GM18858 (cell line): ENCODE measurements at regions not wholly inside any gene's neighbourhood (a gene's known extent, or its start where the extent isn't known, plus 50 kb on each side); places are given as distances from the start of the nearest gene placed in this dataset.
A peak's percentile ranks its signal among the peaks of the same experiment; 100 is the strongest.
"Not testable (repeated sequence)": the region's sequence is repeated elsewhere in the genome, so short reads cannot be mapped to it uniquely, and the experiment has no call there.

Source experiments
- ATAC-seq: cut with Tn5 transposase; IDR thresholded peaks from one replicate; pipeline ENCODE4 v1.9.1; 2021; ENCODE audit not compliant: unreplicated experiment

DNA sequence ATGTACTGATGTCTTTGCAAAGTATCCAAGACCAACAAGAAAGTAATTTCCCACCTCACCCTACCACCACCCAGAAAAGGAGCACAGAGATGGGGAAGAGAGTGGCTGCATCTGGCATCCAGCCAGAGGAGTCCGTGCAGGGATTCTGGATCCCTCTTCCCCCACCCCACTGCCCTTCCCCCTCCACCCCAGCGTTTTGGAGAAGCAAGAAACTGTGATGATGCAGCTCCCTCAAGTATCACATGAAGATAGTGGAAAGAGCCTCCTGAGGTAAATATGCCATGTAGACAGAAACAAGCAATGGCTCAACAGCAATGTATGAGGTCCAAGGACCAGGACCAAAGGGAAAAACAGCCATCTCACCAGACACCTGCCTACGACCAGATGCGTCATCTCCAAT is 153.8 kb downstream of the DEPDC1B start:
- no peak for ATAC-seq

DNA sequence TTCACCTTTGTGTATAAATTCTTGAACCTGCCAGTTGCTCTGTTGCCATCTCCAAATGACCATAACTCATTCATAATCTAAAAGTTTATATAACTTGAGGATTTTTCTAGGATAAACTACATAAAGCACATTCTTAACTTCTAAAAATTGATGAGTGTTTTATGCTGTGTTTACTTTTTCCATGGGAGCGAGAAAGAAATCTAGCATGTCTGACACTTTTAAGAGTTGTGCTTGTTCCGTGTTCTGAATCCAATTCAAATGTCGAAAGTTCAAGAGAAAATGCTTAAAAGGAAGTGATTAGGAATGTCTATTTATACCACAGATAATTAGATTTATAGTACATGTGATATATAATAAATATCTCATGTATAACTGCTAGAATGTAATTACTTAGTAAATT is 154.4 kb downstream of the DEPDC1B start:
- ATAC-seq: no peak

GRCh38 chr5:60544142-60544541 is 155.8 kb downstream of the DEPDC1B start:
- ATAC-seq: no peak

- peak; percentile 8 for ATAC-seq
Observed at GRCh38 chr5:60541980-60542379, 158.0 kb downstream of the DEPDC1B start.

DNA sequence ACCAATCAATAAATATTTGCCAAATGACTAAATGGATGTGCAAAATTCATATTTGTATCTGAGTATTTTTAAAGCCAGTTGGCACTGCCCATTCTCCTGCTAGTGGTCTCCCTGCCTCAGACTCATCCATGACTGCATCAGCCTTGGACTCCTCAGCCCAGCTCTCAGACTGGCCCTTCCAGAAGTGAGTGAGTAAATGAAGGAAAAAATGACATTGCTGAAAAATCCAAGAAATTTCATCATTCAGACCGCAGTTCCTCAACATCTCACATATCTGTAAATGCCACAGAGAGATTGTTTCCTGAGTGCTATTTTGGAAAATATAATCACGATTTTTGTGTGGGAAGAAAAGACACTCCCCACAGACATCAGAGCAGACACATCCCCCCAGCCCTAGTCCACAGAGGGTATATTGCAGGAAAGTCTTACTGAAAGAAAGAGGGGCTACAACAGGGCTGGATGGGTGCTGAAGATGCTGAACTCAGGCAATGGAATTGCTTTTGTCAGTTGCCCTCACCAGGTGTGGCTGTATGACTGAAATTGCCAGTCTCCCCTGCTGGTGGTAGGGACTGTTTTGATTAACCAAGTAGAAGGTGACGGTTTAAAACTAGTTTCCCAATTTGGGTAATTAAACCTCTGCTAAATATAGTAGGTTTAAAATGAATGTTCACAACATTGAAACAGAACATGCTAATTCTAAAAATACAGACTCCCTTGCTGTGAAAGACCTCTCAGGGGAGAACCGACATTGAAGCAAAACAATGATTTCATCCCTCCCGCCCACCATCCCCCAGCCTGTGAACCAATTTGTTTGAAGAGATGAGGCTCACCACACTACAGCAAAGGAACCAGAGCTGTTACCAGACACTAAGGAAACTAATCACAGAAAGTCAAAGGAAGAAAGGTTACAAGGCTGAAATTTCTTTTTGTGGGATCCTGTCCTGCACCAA is 158.8 kb downstream of the DEPDC1B start:
- ATAC-seq: peak; percentile 84

- no peak for ATAC-seq
Observed at GRCh38 chr5:60538955-60539866, 160.8 kb downstream of the DEPDC1B start.

GRCh38 chr5:60538426-60538825 is 161.5 kb downstream of the DEPDC1B start:
- no peak for ATAC-seq

DNA sequence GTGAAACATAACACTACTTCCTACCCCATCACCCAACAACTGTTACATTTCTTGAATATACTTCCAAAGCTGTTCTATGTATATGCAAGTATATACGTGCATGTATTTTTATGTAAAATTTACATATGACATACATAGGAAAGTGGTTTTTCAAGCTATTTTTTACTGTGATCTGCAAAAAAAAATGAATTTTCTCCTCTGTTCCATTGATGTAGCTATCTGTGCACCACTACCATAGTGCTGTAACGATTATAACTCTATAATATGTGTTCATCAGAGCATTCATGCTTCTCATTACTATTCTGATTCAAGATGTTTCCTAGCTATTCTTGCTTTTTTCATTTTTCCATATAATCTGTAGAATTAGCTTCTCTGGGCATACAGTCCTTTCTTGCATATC is 164.0 kb downstream of the DEPDC1B start:
- no peak for ATAC-seq

DNA sequence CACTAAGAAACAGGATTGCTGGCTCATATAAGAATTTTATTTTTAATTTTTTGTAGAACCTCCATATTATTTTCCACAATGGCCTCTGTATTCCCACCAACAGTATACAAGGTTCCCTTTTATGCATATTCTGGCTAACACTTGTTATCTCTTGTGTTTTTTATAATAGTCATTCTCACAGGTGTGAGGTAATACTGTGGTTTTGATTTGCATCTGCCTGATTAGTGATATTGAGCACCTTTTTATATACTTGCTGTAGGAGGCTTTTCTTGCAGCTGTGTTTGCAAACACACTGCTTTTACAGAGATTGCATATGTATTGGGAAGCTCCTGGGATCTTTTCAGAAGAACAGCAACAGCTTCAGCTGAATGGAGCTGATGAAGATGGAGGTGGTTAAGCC is 164.8 kb downstream of the DEPDC1B start:
- no peak for ATAC-seq

GRCh38 chr5:60533789-60534188 is 166.2 kb downstream of the DEPDC1B start:
- ATAC-seq: no peak

GRCh38 chr5:60532796-60533195 is 167.2 kb downstream of the DEPDC1B start:
- ATAC-seq: not testable (repeated sequence)

DNA sequence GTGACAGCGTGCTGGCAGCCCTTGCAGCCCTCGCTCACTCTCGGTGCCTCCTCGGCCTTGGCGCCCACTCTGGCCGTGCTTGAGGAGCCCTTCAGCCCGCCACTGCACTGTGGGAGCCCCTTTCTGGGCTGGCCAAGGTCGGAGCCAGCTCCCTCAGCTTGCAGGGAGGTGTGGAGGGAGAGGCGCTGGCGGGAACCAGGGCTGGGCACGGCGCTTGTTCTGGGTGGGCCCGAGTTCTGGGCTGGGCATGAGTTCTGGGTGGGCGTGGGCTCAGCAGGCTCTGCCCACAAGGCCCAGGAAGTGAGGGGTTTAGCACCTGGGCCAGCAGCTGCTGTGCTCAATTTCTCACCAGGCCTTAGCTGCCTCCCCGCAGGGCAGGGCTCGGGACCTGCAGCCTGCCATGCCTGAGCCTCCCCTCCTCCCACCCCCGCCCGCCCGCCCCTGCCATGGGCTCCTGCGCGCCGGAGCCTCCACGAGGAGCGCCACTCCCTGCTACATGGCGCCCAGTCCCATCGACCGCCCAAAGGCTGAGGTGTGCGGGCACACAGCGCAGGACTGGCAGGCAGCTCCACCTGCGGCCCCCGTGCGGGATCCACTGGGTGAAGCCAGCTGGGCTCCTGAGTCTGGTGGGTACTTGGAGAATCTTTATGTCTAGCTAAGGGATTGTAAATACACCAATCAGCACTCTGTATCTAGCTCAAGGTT is 169.7 kb downstream of the DEPDC1B start:
- ATAC-seq: not testable (repeated sequence)

GRCh38 chr5:60529001-60529400 is 171.0 kb downstream of the DEPDC1B start:
- ATAC-seq: no peak

- no peak for ATAC-seq
Observed at GRCh38 chr5:60527072-60527471, 172.9 kb downstream of the DEPDC1B start.

DNA sequence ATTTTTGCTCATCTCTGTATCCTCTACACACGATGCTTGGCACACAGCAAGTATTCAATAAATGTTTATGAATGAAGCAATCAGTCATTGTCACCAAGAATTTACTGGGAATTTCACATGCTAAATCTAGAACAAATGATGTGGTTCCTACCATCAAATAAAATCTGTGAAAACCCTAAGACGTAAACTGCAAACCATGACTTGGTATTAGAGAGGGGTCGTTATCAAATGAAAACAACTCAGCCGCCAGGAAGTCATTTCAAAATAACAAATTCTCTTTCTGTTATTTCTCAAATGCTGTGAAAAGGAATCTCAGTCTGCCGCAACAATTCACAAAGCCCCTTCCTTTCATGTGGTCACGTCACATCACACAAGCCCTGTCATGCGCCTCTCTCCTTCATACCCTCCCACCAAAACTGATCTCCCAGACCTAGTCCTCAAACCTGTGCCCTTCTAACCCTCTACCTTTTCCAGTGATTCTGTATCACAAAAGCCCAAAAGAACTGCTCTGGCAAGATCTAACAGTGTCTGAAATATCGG is 173.6 kb downstream of the DEPDC1B start:
- ATAC-seq: no peak

- peak; percentile 83 for ATAC-seq
Observed at GRCh38 chr5:60522292-60522905, 177.6 kb downstream of the DEPDC1B start.

- ATAC-seq: peak; percentile 47
Observed at GRCh38 chr5:60521376-60522291, 178.3 kb downstream of the DEPDC1B start.

DNA sequence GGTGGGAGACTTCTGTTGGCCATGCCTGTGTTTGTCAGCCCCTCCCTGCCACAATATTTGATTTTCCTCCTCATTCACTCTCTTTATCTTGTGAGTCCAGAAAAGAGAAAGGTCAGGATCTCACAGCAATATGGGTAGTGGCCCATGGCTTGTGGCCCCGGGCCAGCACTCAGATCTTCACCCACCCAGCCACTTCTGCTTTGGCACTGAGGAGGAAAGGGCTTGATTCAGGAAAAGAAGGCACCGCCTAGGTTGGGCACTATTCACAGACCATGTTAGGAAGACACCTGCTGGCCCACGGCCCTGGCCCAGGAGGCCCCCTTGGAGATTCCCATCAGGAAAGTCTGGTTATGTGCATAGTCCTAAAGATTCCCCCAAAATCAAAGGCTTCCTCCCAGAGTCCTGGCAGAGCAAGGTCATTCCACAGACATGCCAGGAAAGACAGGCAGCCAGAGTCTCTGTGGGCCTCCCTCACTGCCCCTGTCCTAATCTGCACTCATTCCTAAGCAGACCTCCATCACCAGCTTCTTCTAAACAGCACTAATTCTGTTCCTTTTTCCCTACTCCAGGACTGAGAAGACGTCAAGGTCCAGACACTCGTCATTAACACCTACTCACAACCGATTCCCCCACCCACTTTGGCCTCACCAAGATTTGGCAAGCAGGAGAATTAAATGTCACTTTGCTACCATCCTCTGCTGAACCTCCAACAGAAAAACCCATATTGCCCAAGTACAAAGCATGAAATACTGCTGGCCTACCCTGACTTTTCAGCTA is 179.3 kb downstream of the DEPDC1B start:
- ATAC-seq: no peak

GRCh38 chr5:60519372-60519771 is 180.6 kb downstream of the DEPDC1B start:
- ATAC-seq: no peak
